ENCODE measurements at regions not wholly inside any gene's neighbourhood (a gene's known extent, or its start where the extent isn't known, plus 50 kb on each side); places are given as distances from the start of the nearest gene placed in this dataset.
"Not testable (repeated sequence)": the region's sequence is repeated elsewhere in the genome, so short reads cannot be mapped to it uniquely, and the experiment has no call there.

- TF ChIP-seq, protein P1, sequence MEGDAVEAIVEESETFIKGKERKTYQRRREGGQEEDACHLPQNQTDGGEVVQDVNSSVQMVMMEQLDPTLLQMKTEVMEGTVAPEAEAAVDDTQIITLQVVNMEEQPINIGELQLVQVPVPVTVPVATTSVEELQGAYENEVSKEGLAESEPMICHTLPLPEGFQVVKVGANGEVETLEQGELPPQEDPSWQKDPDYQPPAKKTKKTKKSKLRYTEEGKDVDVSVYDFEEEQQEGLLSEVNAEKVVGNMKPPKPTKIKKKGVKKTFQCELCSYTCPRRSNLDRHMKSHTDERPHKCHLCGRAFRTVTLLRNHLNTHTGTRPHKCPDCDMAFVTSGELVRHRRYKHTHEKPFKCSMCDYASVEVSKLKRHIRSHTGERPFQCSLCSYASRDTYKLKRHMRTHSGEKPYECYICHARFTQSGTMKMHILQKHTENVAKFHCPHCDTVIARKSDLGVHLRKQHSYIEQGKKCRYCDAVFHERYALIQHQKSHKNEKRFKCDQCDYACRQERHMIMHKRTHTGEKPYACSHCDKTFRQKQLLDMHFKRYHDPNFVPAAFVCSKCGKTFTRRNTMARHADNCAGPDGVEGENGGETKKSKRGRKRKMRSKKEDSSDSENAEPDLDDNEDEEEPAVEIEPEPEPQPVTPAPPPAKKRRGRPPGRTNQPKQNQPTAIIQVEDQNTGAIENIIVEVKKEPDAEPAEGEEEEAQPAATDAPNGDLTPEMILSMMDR (IDR thresholded peaks at IDR 0.05 in 4 of 5, conservative IDR thresholded peaks at IDR 0.05 in 1 of 5): not testable (repeated sequence)
- TF ChIP-seq POLR2A (IDR thresholded peaks at IDR 0.05): not testable (repeated sequence)
Measured at GRCh38 chr20:53719171-53719803, 125.6 kb upstream of the ZNF217 start.

Data from gastrocnemius medialis (tissue), 4 donors.